ENCODE measurements at regions not wholly inside any gene's neighbourhood (a gene's known extent, or its start where the extent isn't known, plus 50 kb on each side); places are given as distances from the start of the nearest gene placed in this dataset.

DNA sequence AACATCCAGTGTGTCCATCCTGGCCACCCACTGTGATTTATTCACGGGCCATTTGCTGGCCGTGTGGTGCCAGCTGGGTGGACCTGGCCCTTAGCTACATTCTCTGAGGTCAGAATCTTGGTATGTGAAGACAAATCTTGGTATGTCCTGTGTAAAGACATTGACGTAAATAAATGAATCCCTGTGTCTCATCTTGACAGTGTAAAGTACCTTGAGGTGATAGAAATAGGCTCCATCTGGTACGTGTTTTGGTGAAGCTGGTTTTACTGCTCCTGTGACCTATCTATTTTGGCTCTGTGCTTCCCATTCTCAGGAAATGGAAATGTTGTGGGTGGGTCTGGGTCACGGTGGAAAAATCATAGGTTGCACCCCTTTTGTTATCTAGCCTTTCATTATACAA is 245.4 kb upstream of the ANKH start:
- Histone ChIP-seq H2AK5ac (ENCODE audit: low read depth, low read length) (no peak overlapping the region), H3K27me3 (ENCODE audit: control insufficient read depth, insufficient read depth, low read length) (no peaks in the 10 kb centered on the region; the same call in 1 of the 2 replicates), H4K5ac (ENCODE audit: low read depth, low read length) (no peak overlapping the region), H3K4me1 (ENCODE audit: control insufficient read depth, insufficient read depth, low read length) (peaks cover 2% of the 10 kb centered on the region; the same call in 1 of the 2 replicates), H3K9me3 (ENCODE audit: control insufficient read depth, insufficient read depth, low read length) (no peaks in the 10 kb centered on the region), H4K91ac (ENCODE audit: insufficient read depth, low read depth, low read length) (peak overlapping the region; percentile 20; the same call in 1 of the 2 replicates), H3K36me3 (ENCODE audit: control insufficient read depth, insufficient read depth, low read length) (no peaks in the 10 kb centered on the region), H3K79me1 (ENCODE audit: low read depth in 1 of 2, low read length in 2 of 2) (no peaks in the 10 kb centered on the region), H3K23ac (ENCODE audit: low read depth, low read length) (no peak overlapping the region), H3K14ac (replicated peaks; ENCODE audit: low read depth, low read length) (peak overlapping the region; percentile 44; the same call in 1 of the 2 replicates), H3K18ac (ENCODE audit: low read depth, low read length) (peak overlapping the region; percentile 77), H3K4me2 (ENCODE audit: low read depth, low read length) (no peak overlapping the region), H3K9me1 (ENCODE audit: insufficient read depth, low read length) (no peaks in the 10 kb centered on the region), H3K56ac (ENCODE audit: extremely low read depth, insufficient read depth, low read length) (no peak overlapping the region), H4K20me1 (ENCODE audit: insufficient read depth, low read length) (no peaks in the 10 kb centered on the region), H2BK15ac (ENCODE audit: low read depth, low read length) (no peak overlapping the region), H3K9ac (ENCODE audit: low read depth, low read length) (no peak overlapping the region), H3K4ac (ENCODE audit: low read depth, low read length) (no peak overlapping the region), H2BK5ac (ENCODE audit: low read depth, low read length, poor library complexity, severe bottlenecking) (peak overlapping the region; percentile 20), H3K27ac (ENCODE audit: insufficient read depth, low read length) (0 out of 2 replicates have a peak overlapping the region, but pooled peaks have one; percentile 34), H2AFZ (replicated peaks; ENCODE audit: low read length, poor library complexity) (peak overlapping the region; percentile 45), H2BK20ac (ENCODE audit: low read depth, low read length) (0 out of 2 replicates have a peak overlapping the region, but pooled peaks have one; percentile 34), H4K8ac (ENCODE audit: low read depth in 2 of 2, low read length in 2 of 2) (no peak overlapping the region; a peak in 1 of 4 replicates), H2BK120ac (ENCODE audit: low read depth, low read length) (0 out of 2 replicates have a peak overlapping the region, but pooled peaks have one; percentile 52), H2AK9ac (replicated peaks; ENCODE audit: low read depth, low read length, poor library complexity) (no peak overlapping the region), H3K4me3 (ENCODE audit: insufficient read depth, low read depth, low read length) (no peak overlapping the region)
- intact Hi-C loops (cut with micrococcal nuclease) = no loop called here
- ATAC-seq (ENCODE audit: low read depth) (no peak), DNase-seq (no peak)
- dilution Hi-C loops (cut with HindIII; ENCODE audit: low sequenced_read_pairs, unreplicated experiment) = no loop called here
- ChIA-PET POLR2A (ENCODE audit: unreplicated experiment) (no interaction called here), CTCF (interaction anchor here (1.7 kb wide), 1 partner anchor 11 kb away, joined by 4 read pairs; no protein-coding TSS in a partner anchor)
- in situ Hi-C loops (cut with MboI; ENCODE audit: low sequenced_read_pairs) = no loop called here
- TF ChIP-seq BHLHE40 (IDR thresholded peaks at IDR 0.05; ENCODE audit: low read depth, low read length) (no peak), MAFK (IDR thresholded peaks at IDR 0.05; ENCODE audit: low read depth, low read length) (no peak), CHD1 (IDR thresholded peaks at IDR 0.05; ENCODE audit: low read depth, low read length) (no peak), RCOR1 (IDR thresholded peaks at IDR 0.05; ENCODE audit: insufficient replicate concordance, low read length) (no peak), CEBPB (IDR thresholded peaks at IDR 0.05; ENCODE audit: low read depth, low read length) (no peak), MXI1 (IDR thresholded peaks at IDR 0.05; ENCODE audit: borderline replicate concordance, low read depth, low read length) (no peak), MAZ (IDR thresholded peaks at IDR 0.05; ENCODE audit: borderline replicate concordance, low read depth, low read length) (no peak), SMC3 (IDR thresholded peaks at IDR 0.05; ENCODE audit: low read depth, low read length) (no peak)
- TF ChIP-seq, protein P1, sequence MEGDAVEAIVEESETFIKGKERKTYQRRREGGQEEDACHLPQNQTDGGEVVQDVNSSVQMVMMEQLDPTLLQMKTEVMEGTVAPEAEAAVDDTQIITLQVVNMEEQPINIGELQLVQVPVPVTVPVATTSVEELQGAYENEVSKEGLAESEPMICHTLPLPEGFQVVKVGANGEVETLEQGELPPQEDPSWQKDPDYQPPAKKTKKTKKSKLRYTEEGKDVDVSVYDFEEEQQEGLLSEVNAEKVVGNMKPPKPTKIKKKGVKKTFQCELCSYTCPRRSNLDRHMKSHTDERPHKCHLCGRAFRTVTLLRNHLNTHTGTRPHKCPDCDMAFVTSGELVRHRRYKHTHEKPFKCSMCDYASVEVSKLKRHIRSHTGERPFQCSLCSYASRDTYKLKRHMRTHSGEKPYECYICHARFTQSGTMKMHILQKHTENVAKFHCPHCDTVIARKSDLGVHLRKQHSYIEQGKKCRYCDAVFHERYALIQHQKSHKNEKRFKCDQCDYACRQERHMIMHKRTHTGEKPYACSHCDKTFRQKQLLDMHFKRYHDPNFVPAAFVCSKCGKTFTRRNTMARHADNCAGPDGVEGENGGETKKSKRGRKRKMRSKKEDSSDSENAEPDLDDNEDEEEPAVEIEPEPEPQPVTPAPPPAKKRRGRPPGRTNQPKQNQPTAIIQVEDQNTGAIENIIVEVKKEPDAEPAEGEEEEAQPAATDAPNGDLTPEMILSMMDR (conservative IDR thresholded peaks at IDR 0.05; ENCODE audit: low read depth, low read length) = no peak
- TF ChIP-seq, protein P2, sequence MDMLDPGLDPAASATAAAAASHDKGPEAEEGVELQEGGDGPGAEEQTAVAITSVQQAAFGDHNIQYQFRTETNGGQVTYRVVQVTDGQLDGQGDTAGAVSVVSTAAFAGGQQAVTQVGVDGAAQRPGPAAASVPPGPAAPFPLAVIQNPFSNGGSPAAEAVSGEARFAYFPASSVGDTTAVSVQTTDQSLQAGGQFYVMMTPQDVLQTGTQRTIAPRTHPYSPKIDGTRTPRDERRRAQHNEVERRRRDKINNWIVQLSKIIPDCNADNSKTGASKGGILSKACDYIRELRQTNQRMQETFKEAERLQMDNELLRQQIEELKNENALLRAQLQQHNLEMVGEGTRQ (IDR thresholded peaks at IDR 0.05; ENCODE audit: low read depth, low read length) = no peak
- BruUV-seq (replicated peaks) = no TSS peak
- WGBS, 2 experiments (ENCODE audit: extremely low coverage in 2 of 2, insufficient read length in 1 of 2) = 46% methylated on average over 2 of the region's 5 CpGs; no CpG with 5 or more reads in 1 of the 2 experiments

All from IMR-90 (cell line).